Body of pancreas (tissue), 4 donors: ENCODE measurements at regions not wholly inside any gene's neighbourhood (a gene's known extent, or its start where the extent isn't known, plus 50 kb on each side); places are given as distances from the start of the nearest gene placed in this dataset.

Source experiments
- POLR2A ChIP-seq, 3 donors: fragments of 450-650 bp; IDR thresholded peaks; one replicate each; pipeline ENCODE4 v1.6.1; 2016; ENCODE audit warnings: antibody characterized with exemption in 3 of 3, mild to moderate bottlenecking in 2 of 3
- TF ChIP-seq, protein P1 (sequence below), 7 experiments: fragments of 450-650 bp in 4 of 7; fragments of 200-600 bp in 3 of 7; sonication (generic) in 3 of 7; IDR thresholded peaks; one replicate each; pipeline ENCODE4 v1.5.1; 2016 to 2019; ENCODE audit warnings: antibody characterized with exemption in 7 of 7

DNA sequence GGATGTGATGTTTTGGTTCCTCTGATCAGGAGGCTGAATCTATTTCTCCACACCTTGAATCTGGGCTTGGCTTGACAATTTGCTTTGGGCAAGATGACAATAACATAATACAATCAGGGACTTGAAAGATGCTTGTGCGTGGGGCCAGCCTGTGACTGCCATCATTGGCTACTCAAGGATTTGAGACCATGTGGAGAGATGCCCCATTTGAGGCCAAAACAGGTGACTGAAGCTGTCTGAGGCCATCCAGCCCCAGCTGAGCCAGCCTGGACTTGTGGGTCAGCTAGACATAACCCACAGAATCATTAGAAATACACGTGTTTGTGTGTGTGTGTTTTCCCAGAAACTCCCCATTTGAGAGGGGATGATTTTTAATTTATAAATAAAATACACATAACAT lies 421.5 kb downstream of the PTPRU start:
- no peak for TF ChIP-seq POLR2A (IDR thresholded peaks at IDR 0.05)
- TF ChIP-seq, protein P1, sequence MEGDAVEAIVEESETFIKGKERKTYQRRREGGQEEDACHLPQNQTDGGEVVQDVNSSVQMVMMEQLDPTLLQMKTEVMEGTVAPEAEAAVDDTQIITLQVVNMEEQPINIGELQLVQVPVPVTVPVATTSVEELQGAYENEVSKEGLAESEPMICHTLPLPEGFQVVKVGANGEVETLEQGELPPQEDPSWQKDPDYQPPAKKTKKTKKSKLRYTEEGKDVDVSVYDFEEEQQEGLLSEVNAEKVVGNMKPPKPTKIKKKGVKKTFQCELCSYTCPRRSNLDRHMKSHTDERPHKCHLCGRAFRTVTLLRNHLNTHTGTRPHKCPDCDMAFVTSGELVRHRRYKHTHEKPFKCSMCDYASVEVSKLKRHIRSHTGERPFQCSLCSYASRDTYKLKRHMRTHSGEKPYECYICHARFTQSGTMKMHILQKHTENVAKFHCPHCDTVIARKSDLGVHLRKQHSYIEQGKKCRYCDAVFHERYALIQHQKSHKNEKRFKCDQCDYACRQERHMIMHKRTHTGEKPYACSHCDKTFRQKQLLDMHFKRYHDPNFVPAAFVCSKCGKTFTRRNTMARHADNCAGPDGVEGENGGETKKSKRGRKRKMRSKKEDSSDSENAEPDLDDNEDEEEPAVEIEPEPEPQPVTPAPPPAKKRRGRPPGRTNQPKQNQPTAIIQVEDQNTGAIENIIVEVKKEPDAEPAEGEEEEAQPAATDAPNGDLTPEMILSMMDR (IDR thresholded peaks at IDR 0.05), result no peak
